NCI-H2107 treated with DMSO at 0.1 percent for 48 hours (cell line): ENCODE measurements at regions not wholly inside any gene's neighbourhood (a gene's known extent, or its start where the extent isn't known, plus 50 kb on each side); places are given as distances from the start of the nearest gene placed in this dataset.
"Not testable (repeated sequence)": the region's sequence is repeated elsewhere in the genome, so short reads cannot be mapped to it uniquely, and the experiment has no call there.

Experiments used
- DNase-seq: peaks from one replicate; lab custom pipeline; 2025; ENCODE audit not compliant: unreplicated experiment; lab: John Stamatoyannopoulos, UW

DNA sequence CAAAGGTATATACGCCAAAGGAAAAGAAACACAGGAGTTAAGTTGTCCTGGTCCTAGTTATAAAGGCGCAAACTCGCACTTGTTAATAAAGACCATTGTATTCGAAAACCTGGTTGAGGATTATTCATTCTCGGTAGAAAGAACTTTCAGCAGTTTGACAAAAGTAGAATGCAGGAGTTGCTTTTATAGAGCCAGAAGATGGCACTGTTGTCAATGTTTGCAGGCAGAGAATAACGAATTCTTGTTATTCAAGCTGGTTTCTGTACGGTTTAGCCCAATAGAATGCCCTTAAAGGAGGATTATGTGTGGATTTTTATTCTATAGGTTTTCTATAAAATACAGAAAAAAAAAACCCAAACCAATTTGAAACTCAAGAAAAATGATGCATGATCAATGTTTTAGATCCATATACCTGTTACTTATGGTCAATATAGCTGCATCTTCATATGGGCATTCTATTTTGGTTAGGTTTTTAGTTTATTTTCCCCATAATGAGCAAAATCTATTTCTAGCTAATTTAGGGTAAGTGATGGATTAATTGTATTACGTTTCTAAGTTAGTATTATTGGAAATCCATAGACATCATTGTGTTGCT lies 510.3 kb downstream of the PLCL1 start:
- DNase-seq: peak; percentile 51

DNA sequence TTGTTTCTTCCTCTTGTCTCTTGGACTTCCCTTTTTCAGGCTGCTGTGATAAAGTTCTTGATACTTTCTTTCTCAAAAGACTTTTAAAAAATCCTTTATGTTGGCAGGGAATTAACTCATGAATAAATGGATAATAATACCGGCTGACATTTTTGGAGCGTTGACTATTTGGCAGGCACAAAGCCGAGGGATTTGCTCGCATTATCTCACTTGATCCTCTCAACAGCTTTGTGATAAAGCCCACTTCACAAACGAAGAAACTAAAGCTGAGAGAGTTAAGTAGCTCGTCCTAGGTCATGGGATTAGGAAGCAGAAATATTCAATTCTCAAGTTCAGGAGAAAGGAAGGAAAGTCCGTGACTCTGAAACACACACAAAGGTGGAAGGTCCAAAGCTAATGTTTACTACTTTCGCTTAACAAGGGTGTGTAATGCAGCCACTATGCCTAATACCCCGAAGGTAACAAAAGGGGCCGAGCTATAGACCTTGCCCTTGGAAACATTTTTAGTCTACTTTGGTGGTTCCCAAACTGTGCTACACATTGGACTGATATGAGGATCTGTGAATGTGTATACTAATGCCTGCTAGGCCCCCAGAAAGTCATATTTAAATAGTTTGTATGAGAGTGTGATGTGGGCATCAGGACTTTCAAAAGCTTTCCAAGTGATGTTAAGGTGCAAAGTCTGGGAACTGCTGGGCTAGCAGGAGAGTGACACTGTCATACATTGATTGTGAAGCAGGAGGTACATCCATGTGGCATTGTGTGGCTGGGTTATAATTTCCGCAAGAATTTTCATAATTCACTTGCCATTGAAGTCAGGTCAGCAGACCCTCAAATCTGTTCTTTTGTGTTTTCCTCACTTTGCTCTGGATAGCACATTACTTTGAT lies 508.4 kb downstream of the PLCL1 start:
- DNase-seq: no peak

DNA sequence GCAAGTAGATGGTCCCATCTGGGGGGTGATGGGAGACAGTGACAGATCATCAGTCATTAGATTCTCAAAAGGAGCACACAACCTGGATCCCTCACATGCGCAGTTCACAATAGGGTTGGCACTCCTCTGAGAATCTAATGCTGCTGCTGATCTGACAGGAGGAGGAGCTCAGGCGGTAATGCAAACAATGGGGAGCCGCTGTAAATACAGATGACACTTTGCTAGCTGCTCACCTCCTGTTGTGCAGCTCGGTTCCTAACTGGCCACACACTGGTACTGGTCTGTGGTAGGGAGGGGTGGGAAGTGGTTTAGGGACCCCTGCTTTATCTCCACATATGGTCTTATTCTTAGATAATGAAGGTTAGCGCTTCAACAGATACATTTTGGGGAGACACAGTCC lies 506.6 kb downstream of the PLCL1 start:
- no peak for DNase-seq

DNA sequence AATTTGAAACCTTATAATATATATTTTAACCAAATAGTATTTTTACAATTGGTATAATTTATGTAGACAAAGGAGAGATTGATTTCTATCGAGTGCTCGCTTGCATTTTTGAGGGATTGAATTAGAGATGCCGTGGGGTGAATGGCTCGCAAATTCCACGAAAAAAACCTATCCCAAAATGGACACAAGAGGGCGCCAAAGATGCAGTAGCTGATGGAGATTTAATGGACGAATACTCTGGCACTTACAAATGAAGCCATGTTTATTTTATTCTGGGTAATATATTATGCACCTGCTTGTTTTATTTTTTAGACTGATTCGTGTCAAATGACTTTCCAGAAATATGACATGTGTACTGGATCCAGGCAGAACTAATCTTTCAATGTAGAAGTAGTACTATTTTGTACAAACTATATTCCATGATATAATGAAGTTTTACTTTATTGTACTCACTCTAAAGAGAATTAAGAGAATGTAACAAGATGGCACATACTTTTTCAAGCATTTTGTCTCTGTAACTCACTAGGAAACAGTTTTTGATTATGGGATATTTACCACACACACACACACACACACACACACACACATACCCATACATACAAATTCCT lies 505.4 kb downstream of the PLCL1 start:
- peak; percentile 74 for DNase-seq

DNA sequence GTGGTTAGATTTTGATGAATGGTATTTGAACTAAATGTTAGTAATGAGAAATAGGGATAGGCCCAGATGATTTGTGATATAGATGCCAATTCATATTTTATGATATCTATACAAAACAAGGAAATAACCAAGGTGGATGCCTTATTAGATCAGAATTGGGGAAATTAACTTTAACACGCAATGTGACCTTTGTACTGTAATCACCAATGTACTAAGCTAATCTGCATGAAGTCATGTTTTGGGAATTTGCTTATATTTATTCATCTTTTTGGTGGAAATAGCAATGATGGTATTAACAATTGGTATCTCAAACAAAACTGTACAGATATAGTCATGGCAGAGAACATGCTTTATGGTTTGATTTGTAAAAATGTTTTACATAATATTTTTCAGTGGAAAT lies 504.7 kb downstream of the PLCL1 start:
- no peak for DNase-seq

DNA sequence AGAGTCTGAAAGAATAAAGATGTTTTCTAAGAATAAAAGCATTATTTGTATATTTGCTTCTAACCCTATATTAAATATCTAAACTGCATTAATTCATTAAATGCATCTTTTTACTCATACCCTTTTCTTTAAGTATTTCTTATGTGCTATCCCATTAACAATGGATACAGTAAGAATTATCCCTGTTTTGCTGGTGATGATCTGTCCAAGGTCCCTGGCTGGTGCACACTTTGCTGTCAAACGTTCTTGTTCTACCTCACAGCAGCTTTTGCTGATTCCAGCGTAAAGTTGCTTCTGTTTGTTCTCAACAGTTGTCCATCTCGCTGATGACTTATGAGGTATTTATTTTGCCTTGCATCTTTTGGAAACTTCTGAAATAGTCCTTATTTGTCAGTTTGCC lies 504.0 kb downstream of the PLCL1 start:
- no peak for DNase-seq

DNA sequence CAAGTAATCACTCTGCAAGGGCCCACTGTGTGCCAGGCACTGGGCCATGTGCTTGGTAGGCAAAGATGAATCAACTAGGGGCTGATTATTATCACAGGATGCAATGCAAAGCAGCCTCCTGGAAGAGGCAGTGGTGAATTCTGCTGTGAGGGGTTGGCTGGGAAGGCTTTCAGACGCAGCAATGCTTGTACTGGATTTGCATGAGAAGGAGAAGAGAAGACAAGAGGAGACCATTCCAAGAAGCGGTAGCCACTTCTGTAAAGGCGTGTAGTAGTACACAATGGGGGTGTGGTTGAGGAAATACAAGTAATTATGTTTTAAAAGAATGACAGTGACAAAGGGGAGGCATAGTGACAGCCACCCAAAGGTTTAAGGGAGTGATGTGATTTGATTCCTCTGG lies 502.7 kb downstream of the PLCL1 start:
- no peak for DNase-seq

DNA sequence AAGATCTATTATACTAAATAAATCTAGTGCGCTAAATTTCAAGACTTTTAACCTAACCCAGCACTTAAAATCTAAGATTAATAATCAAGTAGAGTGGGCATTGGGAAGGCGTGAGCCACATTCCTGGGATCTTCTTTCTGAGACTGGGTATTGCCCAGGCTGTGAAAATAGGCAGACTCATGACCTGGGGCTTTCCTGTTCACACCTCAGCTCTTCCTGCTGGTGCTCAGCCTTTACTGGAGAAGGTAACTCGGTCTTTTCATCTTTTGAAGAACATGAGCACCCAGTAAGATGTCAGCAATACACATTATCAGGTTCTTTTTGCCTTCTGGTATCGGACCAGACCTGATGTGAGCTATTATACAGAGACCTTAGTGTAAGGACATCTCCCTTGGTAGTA lies 500.5 kb downstream of the PLCL1 start:
- no peak for DNase-seq

DNA sequence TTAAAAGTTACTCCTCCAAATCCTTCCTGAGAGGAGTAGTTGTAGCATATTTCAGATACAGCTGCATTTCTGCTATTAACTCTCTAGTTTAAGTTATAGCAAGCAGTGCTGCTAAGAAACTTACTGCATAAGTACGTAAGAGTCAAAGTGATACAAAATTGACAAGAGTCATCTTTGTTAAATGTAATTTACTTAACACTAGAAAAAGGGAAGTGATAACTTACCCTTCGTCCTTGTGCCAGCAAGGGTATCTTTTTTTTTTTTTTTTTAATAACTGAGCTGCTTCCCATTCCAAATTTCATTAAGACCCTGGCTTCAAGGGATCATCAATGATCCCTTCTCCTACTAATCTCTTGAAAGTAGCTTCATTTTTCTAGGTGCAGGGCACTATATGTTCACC lies 493.0 kb downstream of the PLCL1 start:
- DNase-seq: no peak

DNA sequence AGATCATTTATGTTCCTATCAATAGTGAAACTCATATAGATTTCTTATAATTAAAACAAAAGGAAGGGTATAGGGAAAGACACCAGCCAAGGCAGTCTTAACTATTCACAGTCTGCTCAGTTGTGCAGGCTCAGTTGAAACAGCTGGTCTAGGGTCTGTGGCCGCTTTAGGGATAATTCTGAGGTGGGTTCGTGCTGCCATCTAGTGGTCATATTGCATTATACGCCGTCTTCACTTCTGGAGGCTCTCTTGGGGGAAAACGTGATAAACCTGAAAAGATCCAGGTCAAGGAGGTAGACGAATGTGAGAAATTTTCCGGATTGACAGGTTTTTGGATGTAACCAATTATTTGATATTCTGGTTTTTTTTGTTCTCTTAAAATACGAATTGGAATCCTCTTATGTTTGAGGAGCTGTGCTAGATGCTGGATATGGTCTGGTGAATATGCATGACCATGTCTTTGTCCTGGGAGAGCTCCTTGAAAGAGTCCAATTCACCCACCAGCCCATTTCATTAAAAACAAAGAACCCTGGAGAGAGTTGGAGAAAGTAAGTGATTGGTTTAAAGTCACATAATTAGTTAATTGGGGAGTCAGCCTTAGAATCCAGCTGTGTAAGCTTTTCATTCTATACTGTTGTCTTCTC lies 492.4 kb downstream of the PLCL1 start:
- peak; percentile 28 for DNase-seq

DNA sequence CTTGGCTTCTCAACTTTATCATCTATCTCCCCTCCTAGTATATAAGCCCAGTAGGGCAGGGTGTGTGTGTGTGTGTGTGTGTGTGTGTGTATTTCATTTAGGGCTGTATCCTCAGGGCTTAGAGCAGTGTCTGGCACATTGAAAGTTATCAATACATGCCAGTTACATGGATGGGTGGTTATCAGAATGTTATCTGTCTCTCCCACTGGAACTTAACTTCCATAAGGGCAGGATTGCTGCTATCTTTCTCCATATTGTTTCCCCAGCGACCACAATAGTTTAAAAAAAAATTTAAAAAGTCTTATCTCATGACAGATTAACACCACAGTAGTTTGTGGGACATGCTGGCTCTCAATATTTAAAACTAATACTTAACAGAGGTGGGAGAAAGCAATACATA lies 488.9 kb downstream of the PLCL1 start:
- DNase-seq: no peak

DNA sequence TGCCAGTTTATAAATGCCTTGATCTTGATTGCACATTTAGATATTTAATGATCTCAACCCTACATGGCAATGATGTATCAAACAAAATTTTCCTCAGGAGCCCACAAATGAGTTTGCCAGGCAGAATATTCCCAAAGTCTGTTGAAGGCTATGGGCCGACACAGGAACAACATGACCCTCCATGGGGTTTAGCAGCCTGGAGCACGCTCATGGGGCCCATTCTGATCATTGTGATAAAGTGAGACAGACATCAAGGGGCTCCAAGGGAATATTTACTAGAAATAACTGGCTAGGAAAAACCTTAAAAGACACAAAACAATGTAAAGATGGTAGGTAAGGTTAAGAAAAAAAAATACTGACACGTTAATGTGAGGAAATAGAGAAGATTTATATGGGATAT lies 485.4 kb downstream of the PLCL1 start:
- no peak for DNase-seq

DNA sequence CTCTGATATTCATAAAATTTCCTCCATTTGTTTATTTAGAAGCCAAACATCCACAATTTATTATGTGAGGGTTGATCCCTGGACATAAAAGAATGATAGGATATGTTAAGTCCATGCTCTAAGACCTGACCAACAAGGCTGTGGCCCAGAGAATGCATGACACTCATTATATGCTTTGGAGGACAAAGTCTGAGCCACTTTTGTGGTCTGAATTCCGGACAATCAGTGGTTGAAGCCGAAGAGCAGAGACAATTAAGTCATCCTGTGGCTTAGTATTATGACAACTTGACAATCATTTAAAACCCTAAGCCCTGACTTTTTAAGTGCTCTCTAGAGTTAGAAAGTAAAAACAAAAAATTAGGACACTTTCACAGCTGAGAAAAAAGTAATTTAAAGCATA lies 483.3 kb downstream of the PLCL1 start:
- no peak for DNase-seq

DNA sequence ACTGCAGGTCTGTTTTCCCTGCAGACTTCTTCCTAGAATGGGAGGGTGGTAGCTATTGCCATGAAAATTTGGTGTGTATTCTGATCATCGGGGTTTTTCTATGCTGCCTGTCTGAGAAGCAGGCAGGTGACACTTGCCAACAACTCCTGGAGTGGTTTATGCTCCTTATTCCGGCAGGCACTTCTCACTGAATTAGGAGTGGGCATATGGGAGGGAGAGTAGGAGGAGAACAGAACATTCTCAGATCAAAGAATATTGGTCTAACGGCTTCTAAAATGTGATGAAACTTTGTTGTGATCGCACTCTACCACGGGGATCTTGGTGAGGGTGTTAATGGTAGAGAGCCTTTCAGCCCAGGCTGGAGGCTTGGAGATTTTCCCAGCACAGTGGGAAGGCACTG lies 480.8 kb downstream of the PLCL1 start:
- DNase-seq: no peak

DNA sequence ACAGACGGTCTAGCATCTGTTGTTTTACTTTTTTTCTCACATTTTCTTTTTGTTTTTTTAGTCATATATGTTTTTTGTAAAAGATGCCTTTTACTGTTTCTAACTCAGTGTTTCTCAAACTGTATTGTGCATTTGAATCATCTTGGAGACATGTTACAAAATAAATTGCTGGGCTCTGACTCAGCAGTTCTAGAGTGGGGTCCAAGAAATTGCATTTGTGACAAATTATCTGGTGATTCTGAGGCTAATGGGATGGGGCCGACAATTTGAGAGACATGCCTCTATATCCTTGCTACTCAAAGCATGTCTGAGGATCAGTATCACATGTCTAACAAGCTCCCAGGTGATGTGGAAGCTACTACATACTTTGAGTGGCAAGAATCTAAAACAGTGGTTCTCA lies 478.8 kb downstream of the PLCL1 start:
- DNase-seq: no peak

DNA sequence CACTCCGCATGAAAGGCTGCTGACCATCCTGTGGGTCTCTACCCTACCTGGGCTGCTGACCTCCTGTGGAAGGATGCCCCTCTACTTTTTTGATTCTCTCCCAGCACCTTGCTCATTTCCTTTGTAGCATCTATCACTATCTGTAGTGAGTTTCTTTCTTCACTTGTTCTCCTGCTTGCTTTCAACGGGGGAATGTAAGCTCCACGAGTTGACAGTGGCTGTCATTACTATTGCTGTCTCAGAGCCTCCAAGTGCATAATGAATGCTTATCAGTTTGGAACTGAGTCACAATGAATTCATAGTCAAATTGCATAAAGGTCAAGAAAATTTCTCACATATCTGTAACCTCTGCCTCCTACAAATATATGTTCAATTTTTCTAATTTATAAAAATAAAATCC lies 477.7 kb downstream of the PLCL1 start:
- DNase-seq: no peak

DNA sequence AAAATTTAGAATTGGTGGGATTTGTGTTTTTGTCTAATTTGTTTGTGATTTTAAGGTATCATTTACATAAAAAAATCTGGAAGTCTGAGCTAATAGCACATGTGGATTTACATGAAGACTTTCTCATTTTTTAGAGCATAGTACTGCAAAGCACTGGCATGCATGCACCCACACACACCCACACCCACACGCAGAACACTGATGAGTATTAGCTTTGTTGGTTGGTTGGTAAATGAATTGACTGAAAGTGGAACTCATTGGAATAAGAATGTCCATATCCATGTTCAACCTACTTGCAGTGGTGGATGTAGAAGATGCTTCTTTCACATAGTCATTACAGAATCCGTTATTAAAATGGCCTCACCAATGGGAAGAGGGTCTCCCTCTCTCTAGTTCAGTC lies 475.8 kb downstream of the PLCL1 start:
- DNase-seq: no peak

DNA sequence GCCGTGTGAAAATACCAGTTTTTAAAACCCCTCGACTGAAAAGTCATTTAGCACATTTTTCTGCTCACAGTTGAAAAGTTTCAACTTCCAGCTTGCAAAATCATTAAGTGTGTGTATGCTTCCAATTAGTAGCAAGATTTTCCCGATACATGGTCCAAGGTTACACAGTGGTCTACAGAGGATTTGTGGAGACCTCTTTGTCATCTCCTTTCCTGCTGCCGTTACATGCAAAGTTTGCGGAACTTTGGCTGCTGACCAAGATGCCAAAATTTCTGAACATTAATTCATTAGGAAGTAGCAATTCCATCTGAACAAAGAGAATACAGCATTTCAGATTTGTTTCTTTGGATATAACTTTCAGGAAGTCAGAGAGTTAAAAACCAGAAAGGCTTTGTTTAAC lies 474.6 kb downstream of the PLCL1 start:
- no peak for DNase-seq

DNA sequence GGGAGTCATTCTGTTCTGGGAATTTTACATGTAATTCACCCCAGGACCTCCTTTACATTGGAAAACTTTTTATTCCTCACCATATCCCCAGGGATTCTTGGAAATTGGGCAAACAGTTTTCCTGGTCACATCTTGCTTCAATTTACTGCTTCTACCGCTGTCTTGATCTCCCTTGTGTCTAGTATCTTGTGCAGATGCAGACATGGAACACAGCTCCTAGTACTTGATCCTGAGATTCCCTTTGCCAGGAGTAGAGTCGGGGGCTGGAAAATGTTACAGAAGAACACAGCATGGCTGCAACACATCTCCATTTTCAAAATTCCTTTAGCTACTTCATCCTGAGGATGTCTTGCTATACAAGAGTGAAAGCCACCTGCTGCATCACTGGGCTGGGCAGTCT lies 472.8 kb downstream of the PLCL1 start:
- no peak for DNase-seq

DNA sequence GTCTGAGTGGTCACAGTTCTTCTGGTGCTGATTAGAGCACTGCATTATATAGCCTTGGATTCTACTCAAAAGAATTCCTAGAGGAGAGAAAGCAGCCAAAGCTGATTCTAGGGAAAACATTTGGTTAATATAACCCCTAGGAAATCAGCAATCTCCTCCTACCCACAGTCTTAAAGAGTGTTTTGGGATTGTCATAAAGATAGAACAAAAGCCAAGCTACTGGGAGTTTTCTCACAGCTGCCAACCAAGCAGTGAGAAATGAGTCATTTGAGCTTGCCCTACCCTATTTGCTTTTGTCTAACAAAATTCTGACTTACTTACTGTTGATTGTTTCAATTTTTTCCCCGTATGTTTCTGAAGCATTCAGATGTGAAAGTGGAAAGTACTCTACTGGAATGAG lies 469.3 kb downstream of the PLCL1 start:
- no peak for DNase-seq

DNA sequence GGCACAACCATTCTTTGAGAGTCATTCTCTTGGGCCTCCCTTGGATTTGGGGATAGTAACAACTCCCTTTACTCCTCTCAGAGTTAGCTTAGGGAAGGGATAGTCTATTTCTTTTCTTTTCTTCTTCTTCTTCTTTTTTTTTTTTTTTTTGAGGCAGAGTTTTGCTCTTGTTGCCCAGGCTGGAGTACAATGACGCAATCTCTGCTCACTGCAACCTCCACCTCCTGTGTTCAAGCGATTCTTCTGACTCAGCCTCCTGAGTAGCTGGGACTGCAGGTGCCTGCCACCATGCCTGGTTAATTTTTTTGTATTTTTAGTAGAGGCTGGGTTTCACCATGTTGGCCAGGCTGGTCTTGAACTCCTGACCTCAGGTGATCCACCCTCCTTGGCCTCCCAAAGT lies 465.8 kb downstream of the PLCL1 start:
- DNase-seq: not testable (repeated sequence)

DNA sequence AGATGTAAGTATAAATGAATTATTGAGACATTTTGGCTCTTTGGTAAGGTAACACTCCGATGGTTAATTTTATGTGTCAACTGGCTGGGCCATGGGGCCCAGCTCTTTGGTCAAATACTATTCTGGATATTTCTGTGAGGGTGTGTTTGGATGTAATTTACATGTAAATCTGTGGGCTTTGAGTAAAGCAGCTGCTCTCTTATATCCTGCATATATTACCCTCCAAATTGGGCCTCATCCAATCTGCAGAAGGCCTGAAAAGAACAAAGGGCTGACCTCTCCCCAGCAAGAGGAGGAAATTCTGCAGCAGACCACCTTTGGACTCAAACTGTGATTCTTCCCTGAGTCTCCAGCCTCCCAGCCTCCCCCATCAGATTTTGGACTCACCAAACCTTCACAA lies 464.1 kb downstream of the PLCL1 start:
- no peak for DNase-seq
